Kidney (tissue), 13 donors: ENCODE measurements at regions not wholly inside any gene's neighbourhood (a gene's known extent, or its start where the extent isn't known, plus 50 kb on each side); places are given as distances from the start of the nearest gene placed in this dataset.

Source experiments
- DNase-seq, 5 donors: peaks; one replicate each; pipeline ENCODE4 v3.0.0-alpha.2; 2013 to 2020
- FAIRE-seq: peaks from 2 replicates; lab custom pipeline; 2012; peaks lifted over from hg19 to GRCh38; lab: Jason Lieb, UNC
- H3K27ac ChIP-seq, 2 donors: one replicate each; pipeline ENCODE4 v1.7.0; 2013; ENCODE audit warnings: low read depth in 2 of 2, low read length in 2 of 2, inconsistent platforms in 1 of 2
- H3K27me3 ChIP-seq: one replicate; pipeline ENCODE4 v1.7.1; 2013; ENCODE audit warnings: low read length, inconsistent platforms; ENCODE audit not compliant: control insufficient read depth, insufficient read depth
- H3K36me3 ChIP-seq, 3 donors: one replicate each; pipeline versions ENCODE4 v1.7.0 to v1.7.1; 2013; ENCODE audit warnings: low read length in 3 of 3, control low read depth in 1 of 3, inconsistent platforms in 1 of 3; ENCODE audit not compliant: insufficient read depth in 3 of 3, control insufficient read depth in 2 of 3
- H3K4me1 ChIP-seq, 3 donors: one replicate each; pipeline versions ENCODE4 v1.7.0 to v1.7.1; 2013; ENCODE audit warnings: low read length in 3 of 3, inconsistent platforms in 1 of 3, low read depth in 1 of 3; ENCODE audit not compliant: control insufficient read depth in 2 of 3, insufficient read depth in 2 of 3
- H3K4me3 ChIP-seq, 3 donors: one replicate each; pipeline versions ENCODE4 v1.7.0 to v1.8.1; 2013; ENCODE audit warnings: low read length in 3 of 3, control low read depth in 1 of 3, inconsistent platforms in 1 of 3
- H3K9ac ChIP-seq, 3 donors: one replicate each; pipeline versions ENCODE4 v1.7.0 to v1.7.1; 2013; ENCODE audit warnings: low read length in 3 of 3, control low read depth in 1 of 3, inconsistent platforms in 1 of 3
- H3K9me3 ChIP-seq, 3 donors: one replicate each; pipeline versions ENCODE4 v1.7.0 to v1.7.1; 2013; ENCODE audit warnings: low read length in 3 of 3, control low read depth in 1 of 3, inconsistent platforms in 1 of 3; ENCODE audit not compliant: control insufficient read depth in 2 of 3, insufficient read depth in 1 of 3
- intact Hi-C: fragments of 100-400 bp; cut with DNase I; formaldehyde crosslinking; loops from one replicate; pipeline ENCODE4 v1.11.1; 2022
- TF ChIP-seq, protein P1 (sequence below): IDR thresholded peaks from 3 replicates; pipeline ENCODE4 v1.5.1; 2012; ENCODE audit warnings: mild to moderate bottlenecking, moderate library complexity, borderline replicate concordance; ENCODE audit not compliant: insufficient read depth; ENCODE audit errors: extremely low read depth
- donor health status: control.
- donor health status: control.
- donor health status: control.
- donor health status: control.
- donor health status: control.
- donor health status: DM: yes; HTN: yes; CAD: no.
- donor health status: Normal renal cell carcinoma (clear cell type).

DNA sequence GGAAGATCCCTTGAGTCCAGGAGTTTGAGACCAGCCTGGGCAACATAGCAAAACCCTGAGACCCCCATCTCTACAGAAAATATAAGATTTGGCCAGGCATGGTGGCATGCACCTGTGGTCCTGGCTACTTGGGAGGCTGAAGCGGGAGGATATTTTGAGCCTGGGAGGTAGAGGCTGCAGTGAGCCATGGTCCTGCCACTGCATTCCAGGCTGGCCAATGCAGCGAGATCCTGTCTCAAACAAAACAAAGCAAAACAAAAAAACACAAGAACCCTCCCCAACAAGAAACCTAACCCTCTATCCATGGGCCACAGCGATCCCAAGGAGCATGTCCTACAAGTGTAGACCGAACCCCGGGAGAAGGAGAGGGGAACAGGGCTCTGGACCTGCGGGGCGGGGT lies 133.3 kb downstream of the MGAT5B start:
- no peaks in the 10 kb centered on the region for H3K9me3 ChIP-seq
- no peaks in the 10 kb centered on the region for H3K4me1 ChIP-seq
- H3K36me3 ChIP-seq, result no peaks in the 10 kb centered on the region
- intact Hi-C loops, result no loop called here
- H3K27ac ChIP-seq, result no peak overlapping the region
- H3K9ac ChIP-seq, result no peak overlapping the region
- DNase-seq, result no peak
- no peak overlapping the region for H3K4me3 ChIP-seq
- FAIRE-seq, result no peak
- TF ChIP-seq, protein P1, sequence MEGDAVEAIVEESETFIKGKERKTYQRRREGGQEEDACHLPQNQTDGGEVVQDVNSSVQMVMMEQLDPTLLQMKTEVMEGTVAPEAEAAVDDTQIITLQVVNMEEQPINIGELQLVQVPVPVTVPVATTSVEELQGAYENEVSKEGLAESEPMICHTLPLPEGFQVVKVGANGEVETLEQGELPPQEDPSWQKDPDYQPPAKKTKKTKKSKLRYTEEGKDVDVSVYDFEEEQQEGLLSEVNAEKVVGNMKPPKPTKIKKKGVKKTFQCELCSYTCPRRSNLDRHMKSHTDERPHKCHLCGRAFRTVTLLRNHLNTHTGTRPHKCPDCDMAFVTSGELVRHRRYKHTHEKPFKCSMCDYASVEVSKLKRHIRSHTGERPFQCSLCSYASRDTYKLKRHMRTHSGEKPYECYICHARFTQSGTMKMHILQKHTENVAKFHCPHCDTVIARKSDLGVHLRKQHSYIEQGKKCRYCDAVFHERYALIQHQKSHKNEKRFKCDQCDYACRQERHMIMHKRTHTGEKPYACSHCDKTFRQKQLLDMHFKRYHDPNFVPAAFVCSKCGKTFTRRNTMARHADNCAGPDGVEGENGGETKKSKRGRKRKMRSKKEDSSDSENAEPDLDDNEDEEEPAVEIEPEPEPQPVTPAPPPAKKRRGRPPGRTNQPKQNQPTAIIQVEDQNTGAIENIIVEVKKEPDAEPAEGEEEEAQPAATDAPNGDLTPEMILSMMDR, result no peak
- no peaks in the 10 kb centered on the region for H3K27me3 ChIP-seq

DNA sequence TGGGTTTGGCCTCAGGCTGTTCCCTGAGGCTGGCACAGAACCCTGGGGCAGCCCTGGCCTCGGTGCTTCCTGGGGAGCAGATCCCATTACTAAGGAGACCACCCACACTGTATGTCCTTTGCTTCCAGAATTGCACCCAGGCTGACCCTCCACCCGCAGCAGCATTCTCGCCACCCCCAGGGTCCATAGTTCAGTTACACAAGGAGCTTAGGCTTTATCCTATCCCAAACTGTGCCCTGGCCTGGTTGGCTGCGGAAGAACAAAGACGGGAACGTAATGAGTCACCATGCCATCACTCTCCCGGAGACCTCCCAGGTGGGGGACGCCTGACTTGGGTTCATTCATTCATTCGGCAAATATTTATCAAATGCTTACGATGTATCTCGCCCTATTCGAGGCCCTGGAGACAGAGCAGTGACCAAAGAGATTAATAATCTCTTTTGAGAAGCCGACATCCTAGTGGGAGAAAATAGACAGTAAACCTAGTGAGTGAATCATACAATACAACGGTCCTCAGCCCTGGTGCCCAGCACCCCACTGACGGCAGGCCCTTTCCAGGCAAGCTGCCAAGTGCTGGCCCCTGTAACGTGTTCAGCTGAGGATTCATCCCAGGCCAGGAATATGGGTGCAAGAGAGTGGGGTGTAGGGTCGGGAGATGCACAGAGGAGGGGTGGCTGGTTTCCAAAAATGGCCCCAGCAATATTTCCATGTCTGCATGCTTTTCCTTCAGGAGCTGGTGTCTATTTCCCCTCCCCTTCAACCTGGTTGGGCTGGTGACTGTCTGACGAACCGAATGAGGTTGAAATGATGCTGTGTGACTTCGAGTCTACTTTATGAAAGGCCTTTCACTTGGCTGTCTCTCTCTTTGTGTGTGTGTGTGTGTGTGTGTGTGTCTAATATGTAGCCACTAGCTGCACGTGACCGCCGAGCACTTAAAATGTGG lies 134.2 kb downstream of the MGAT5B start:
- H3K4me1 ChIP-seq, result no peaks in the 10 kb centered on the region
- no peak for FAIRE-seq
- peak in 1 of 5 donors; percentile 50 for DNase-seq
- H3K9me3 ChIP-seq, result no peaks in the 10 kb centered on the region
- H3K4me3 ChIP-seq, result no peak overlapping the region
- no peak overlapping the region for H3K27ac ChIP-seq
- no peaks in the 10 kb centered on the region for H3K27me3 ChIP-seq
- intact Hi-C loops, result no loop called here
- H3K36me3 ChIP-seq, result no peaks in the 10 kb centered on the region
- TF ChIP-seq, protein P1, result no peak
- no peak overlapping the region for H3K9ac ChIP-seq

DNA sequence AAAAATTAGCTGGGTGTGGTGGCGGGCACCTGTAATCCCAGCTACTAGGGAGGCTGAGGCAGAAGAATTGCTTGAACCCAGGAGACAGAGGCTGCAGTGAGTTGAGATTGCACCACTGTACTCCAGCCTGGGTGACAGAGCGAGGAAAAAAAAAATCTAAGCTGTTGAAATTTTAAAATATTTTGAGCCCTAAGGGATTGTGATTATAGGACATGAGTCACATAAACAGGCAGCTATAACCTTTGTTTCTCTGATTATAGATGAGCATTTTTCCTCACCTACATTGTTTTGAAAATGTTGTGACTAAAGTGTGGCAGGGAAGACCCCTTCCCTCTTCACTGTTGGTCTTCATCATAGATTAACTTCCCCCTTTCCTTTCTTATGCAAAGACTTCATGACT lies 135.5 kb downstream of the MGAT5B start:
- Histone ChIP-seq H3K27ac (no peak overlapping the region), H3K4me3 (no peak overlapping the region), H3K9ac (no peak overlapping the region), H3K36me3 (no peaks in the 10 kb centered on the region), H3K4me1 (no peaks in the 10 kb centered on the region), H3K27me3 (no peaks in the 10 kb centered on the region), H3K9me3 (no peaks in the 10 kb centered on the region)
- intact Hi-C loops, result no loop called here
- TF ChIP-seq, protein P1, result no peak
- no peak for DNase-seq
- no peak for FAIRE-seq
